K562 (cell line): ENCODE measurements at regions not wholly inside any gene's neighbourhood (a gene's known extent, or its start where the extent isn't known, plus 50 kb on each side); places are given as distances from the start of the nearest gene placed in this dataset.

ENCODE experiments used
- CBFA2T3 ChIP-seq: fragments of 450-650 bp; IDR thresholded peaks from 2 replicates; pipeline ENCODE4 v1.6.1; 2017
- CBX5 ChIP-seq: IDR thresholded peaks from 2 replicates; pipeline ENCODE4 v1.6.1; 2014; ENCODE audit warnings: low read depth, borderline replicate concordance
- DPF2 ChIP-seq: fragments of 450-650 bp; IDR thresholded peaks from 2 replicates; pipeline ENCODE4 v1.6.1; 2016
- ETV6 ChIP-seq, 3 experiments: fragments of 150-350 bp in 1 of 3; sonication (generic) in 1 of 3; formaldehyde crosslinking in 1 of 3; IDR thresholded peaks; 2 replicates each; pipeline versions ENCODE4 v1.6.1 to v1.8.0; 2014 to 2022; ENCODE audit warnings: borderline replicate concordance in 2 of 3, low read depth in 2 of 3, antibody characterized with exemption in 1 of 3, low read length in 1 of 3, mild to moderate bottlenecking in 1 of 3, missing genetic modification reagents in 1 of 3
- FOXK2 ChIP-seq, 2 experiments: fragments of 450-650 bp; IDR thresholded peaks in 1 of 2; conservative IDR thresholded peaks in 1 of 2; 2 replicates each; pipeline ENCODE4 v1.6.1; 2016; ENCODE audit warnings: low read depth in 2 of 2, mild to moderate bottlenecking in 1 of 2
- HDGF ChIP-seq: fragments of 450-650 bp; IDR thresholded peaks from 2 replicates; pipeline ENCODE4 v1.6.1; 2016
- HMGN3 ChIP-seq: IDR thresholded peaks from 2 replicates; pipeline ENCODE4 v1.6.1; 2011; ENCODE audit warnings: borderline replicate concordance, low read depth, mild to moderate bottlenecking, mixed read lengths, low read length; ENCODE audit not compliant: insufficient read length; ENCODE audit errors: extremely low read depth
- KLF16 ChIP-seq: IDR thresholded peaks from 2 replicates; pipeline ENCODE4 v1.6.1; 2016; ENCODE audit warnings: antibody characterized with exemption
- MEIS2 ChIP-seq: fragments of 450-650 bp; IDR thresholded peaks from 2 replicates; pipeline ENCODE4 v1.6.1; 2014; ENCODE audit warnings: mild to moderate bottlenecking; ENCODE audit not compliant: partially characterized antibody
- MTA1 ChIP-seq: fragments of 450-650 bp; IDR thresholded peaks from 2 replicates; pipeline ENCODE4 v1.6.1; 2017; ENCODE audit warnings: borderline replicate concordance
- RAD21 ChIP-seq, 2 experiments: fragments of 250-450 bp in 1 of 2; fragments of 450-650 bp in 1 of 2; sonication (Bioruptor Pico) in 1 of 2; formaldehyde crosslinking in 1 of 2; IDR thresholded peaks in 1 of 2; conservative IDR thresholded peaks in 1 of 2; 2 replicates each; pipeline versions ENCODE4 v1.4.0 to v1.8.0; 2020 to 2022; ENCODE audit warnings: mild to moderate bottlenecking in 2 of 2, moderate library complexity in 1 of 2
- RCOR1 ChIP-seq, 2 experiments: IDR thresholded peaks; 2 replicates each; pipeline ENCODE4 v1.6.1; 2012; ENCODE audit warnings: low read depth in 2 of 2, low read length in 2 of 2, borderline replicate concordance in 1 of 2, improper control_type of control experiment in 1 of 2
- TAF1 ChIP-seq: IDR thresholded peaks from 2 replicates; pipeline ENCODE4 v1.6.1; 2011; ENCODE audit warnings: mild to moderate bottlenecking, low read length, moderate library complexity; ENCODE audit not compliant: insufficient read depth, control insufficient read depth, severe bottlenecking; ENCODE audit errors: extremely low read depth
- TSC22D4 ChIP-seq: fragments of 450-650 bp; IDR thresholded peaks from 2 replicates; pipeline ENCODE4 v1.6.1; 2016; ENCODE audit warnings: missing genetic modification characterization, missing biosample characterization, control low read depth
- ZBTB2 ChIP-seq: fragments of 450-650 bp; IDR thresholded peaks from 2 replicates; pipeline ENCODE4 v1.6.1; 2016; ENCODE audit warnings: antibody characterized with exemption
- ZNF592 ChIP-seq: fragments of 450-650 bp; IDR thresholded peaks from 2 replicates; pipeline ENCODE4 v1.6.1; 2017; ENCODE audit warnings: antibody characterized with exemption, mild to moderate bottlenecking
- TF ChIP-seq, protein P1 (sequence below): fragments of 450-650 bp; IDR thresholded peaks from 2 replicates; pipeline ENCODE4 v1.6.1; 2016
- TF ChIP-seq, protein P2 (sequence below), 2 experiments: IDR thresholded peaks; 2 replicates each; pipeline ENCODE4 v1.6.1; 2011; ENCODE audit warnings: borderline replicate concordance in 1 of 2, control low read depth in 1 of 2, low read depth in 1 of 2, low read length in 1 of 2, mild to moderate bottlenecking in 1 of 2, mixed read lengths in 1 of 2, moderate library complexity in 1 of 2; ENCODE audit not compliant: insufficient read depth in 1 of 2, insufficient read length in 1 of 2, poor library complexity in 1 of 2, severe bottlenecking in 1 of 2; ENCODE audit errors: extremely low read depth in 1 of 2

DNA sequence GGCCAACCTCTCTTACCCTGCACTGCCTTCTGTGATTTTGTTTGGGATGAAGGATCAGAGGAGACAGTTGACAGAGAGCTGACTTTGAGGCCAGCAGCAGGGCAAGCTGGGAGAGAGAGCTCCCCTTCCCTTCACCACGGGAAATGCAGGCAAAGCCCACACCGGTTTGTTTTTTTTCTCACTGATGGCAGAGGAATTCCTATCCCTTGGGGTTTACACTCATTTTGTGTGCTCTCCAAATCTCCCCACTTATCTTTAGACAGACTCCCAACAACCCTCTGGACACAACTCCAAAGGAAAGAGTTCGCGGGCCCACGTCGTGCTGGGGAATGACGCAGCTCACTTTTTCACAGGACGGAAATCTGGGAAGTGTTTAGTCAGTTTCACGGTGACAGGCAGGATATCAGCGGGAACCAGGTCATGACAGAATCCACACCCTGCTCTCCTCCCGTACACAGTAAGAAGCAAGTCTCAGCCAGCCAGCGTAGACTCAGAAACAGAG lies 68.3 kb upstream of the FAM171A1 start (continued):
- 0 out of 4 replicates have a peak, but pooled peaks of 1 of the 2 experiments have one; percentile 44 for TF ChIP-seq ETV6 (IDR thresholded peaks at IDR 0.05; ENCODE audit: borderline replicate concordance in 1 of 2, low read depth in 2 of 2, low read length in 1 of 2)
- TF ChIP-seq ETV6 (CRISPR knock-in tag; IDR thresholded peaks at IDR 0.05; ENCODE audit: borderline replicate concordance): no peak
- peak; percentile 67 for TF ChIP-seq ZNF592
- TF ChIP-seq, protein P1, sequence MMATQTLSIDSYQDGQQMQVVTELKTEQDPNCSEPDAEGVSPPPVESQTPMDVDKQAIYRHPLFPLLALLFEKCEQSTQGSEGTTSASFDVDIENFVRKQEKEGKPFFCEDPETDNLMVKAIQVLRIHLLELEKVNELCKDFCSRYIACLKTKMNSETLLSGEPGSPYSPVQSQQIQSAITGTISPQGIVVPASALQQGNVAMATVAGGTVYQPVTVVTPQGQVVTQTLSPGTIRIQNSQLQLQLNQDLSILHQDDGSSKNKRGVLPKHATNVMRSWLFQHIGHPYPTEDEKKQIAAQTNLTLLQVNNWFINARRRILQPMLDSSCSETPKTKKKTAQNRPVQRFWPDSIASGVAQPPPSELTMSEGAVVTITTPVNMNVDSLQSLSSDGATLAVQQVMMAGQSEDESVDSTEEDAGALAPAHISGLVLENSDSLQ: peak; percentile 68; the same call in 1 of the 2 replicates
- TF ChIP-seq DPF2: peak; percentile 60
- no peak for TF ChIP-seq KLF16
- no peak for TF ChIP-seq HMGN3
- peak in 1 of 2 experiments; percentile 31; a peak in 1 of 4 replicates for TF ChIP-seq FOXK2 (conservative IDR thresholded peaks at IDR 0.05 in 1 of 2, IDR thresholded peaks at IDR 0.05 in 1 of 2; ENCODE audit: low read depth in 2 of 2)
- TF ChIP-seq RCOR1 (IDR thresholded peaks at IDR 0.05; ENCODE audit: borderline replicate concordance in 1 of 2, low read depth in 2 of 2, low read length in 2 of 2): 0 out of 4 replicates have a peak, but pooled peaks of 1 of the 2 experiments have one; percentile 21
- TF ChIP-seq, protein P2, sequence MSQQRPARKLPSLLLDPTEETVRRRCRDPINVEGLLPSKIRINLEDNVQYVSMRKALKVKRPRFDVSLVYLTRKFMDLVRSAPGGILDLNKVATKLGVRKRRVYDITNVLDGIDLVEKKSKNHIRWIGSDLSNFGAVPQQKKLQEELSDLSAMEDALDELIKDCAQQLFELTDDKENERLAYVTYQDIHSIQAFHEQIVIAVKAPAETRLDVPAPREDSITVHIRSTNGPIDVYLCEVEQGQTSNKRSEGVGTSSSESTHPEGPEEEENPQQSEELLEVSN (IDR thresholded peaks at IDR 0.05; ENCODE audit: borderline replicate concordance in 1 of 2, extremely low read depth in 1 of 2, insufficient read depth in 1 of 2, insufficient read length in 1 of 2, low read depth in 1 of 2, low read length in 1 of 2, poor library complexity in 1 of 2, severe bottlenecking in 1 of 2): peak in 1 of 2 experiments; percentile 16
- no peak for TF ChIP-seq CBX5
- peak; percentile 44; the same call in 1 of the 2 replicates for TF ChIP-seq CBFA2T3
- TF ChIP-seq MTA1: peak; percentile 72
- peak; percentile 55; the same call in 1 of the 2 replicates for TF ChIP-seq ZBTB2
- 0 out of 4 replicates have a peak, but pooled peaks of 1 of the 2 experiments have one; percentile 22 for TF ChIP-seq RAD21 (CRISPR knock-in tag; conservative IDR thresholded peaks at IDR 0.05 in 1 of 2, IDR thresholded peaks at IDR 0.05 in 1 of 2)
- TF ChIP-seq MEIS2: peak; percentile 36
- TF ChIP-seq TSC22D4 (tag): no peak
- peak; percentile 36 for TF ChIP-seq TAF1
- TF ChIP-seq HDGF: no peak
